SU-DHL-6 (cell line): ENCODE measurements at regions not wholly inside any gene's neighbourhood (a gene's known extent, or its start where the extent isn't known, plus 50 kb on each side); places are given as distances from the start of the nearest gene placed in this dataset.

ENCODE experiments used
- CTCF ChIP-seq: fragments of 200-600 bp; sonication (generic); IDR thresholded peaks from one replicate; pipeline ENCODE4 v1.5.1; 2017; ENCODE audit warnings: antibody characterized with exemption, mild to moderate bottlenecking, low read length, moderate library complexity; ENCODE audit not compliant: insufficient read depth, poor library complexity, severe bottlenecking
- EZH2phosphoT487 ChIP-seq: fragments of 200-600 bp; sonication (generic), shearing (Covaris generic); conservative IDR thresholded peaks from 2 replicates; pipeline ENCODE4 v1.6.1; 2018; ENCODE audit warnings: mild to moderate bottlenecking, antibody characterized with exemption, low read length, moderate library complexity, mixed read lengths

GRCh38 chr11:81424822-81425221 lies 1308.8 kb downstream of the FAM181B start:
- TF ChIP-seq EZH2phosphoT487 (no peak), CTCF (no peak)
